ENCODE measurements at regions not wholly inside any gene's neighbourhood (a gene's known extent, or its start where the extent isn't known, plus 50 kb on each side); places are given as distances from the start of the nearest gene placed in this dataset.

- TF ChIP-seq, protein P1, sequence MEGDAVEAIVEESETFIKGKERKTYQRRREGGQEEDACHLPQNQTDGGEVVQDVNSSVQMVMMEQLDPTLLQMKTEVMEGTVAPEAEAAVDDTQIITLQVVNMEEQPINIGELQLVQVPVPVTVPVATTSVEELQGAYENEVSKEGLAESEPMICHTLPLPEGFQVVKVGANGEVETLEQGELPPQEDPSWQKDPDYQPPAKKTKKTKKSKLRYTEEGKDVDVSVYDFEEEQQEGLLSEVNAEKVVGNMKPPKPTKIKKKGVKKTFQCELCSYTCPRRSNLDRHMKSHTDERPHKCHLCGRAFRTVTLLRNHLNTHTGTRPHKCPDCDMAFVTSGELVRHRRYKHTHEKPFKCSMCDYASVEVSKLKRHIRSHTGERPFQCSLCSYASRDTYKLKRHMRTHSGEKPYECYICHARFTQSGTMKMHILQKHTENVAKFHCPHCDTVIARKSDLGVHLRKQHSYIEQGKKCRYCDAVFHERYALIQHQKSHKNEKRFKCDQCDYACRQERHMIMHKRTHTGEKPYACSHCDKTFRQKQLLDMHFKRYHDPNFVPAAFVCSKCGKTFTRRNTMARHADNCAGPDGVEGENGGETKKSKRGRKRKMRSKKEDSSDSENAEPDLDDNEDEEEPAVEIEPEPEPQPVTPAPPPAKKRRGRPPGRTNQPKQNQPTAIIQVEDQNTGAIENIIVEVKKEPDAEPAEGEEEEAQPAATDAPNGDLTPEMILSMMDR (conservative IDR thresholded peaks at IDR 0.05) = no peak
- no peak for TF ChIP-seq ZFX (IDR thresholded peaks at IDR 0.05)
These were observed 316.4 kb upstream of the RND3 start for GRCh38 chr2:150803689-150804398.
